H9 (cell line): ENCODE measurements at regions not wholly inside any gene's neighbourhood (a gene's known extent, or its start where the extent isn't known, plus 50 kb on each side); places are given as distances from the start of the nearest gene placed in this dataset.

Experiments
- DNase-seq: peaks from one replicate; pipeline ENCODE4 v3.0.0-alpha.2; 2017
- H2AFZ ChIP-seq: one replicate; pipeline ENCODE4 v1.6.1; 2013; ENCODE audit warnings: mild to moderate bottlenecking, low read length, control low read depth, moderate library complexity
- H2AK5ac ChIP-seq: 2 replicates; pipeline ENCODE4 v1.6.1; 2013; ENCODE audit warnings: low read length, control low read depth, mixed read lengths; ENCODE audit not compliant: insufficient read length
- H2BK120ac ChIP-seq: one replicate; pipeline ENCODE4 v1.6.1; 2013; ENCODE audit warnings: low read depth, mild to moderate bottlenecking, low read length, control low read depth, inconsistent platforms; ENCODE audit not compliant: poor library complexity, severe bottlenecking
- H2BK12ac ChIP-seq: 2 replicates; pipeline ENCODE4 v1.6.1; 2013; ENCODE audit warnings: low read length, control low read depth, mixed read lengths, low read depth; ENCODE audit not compliant: insufficient read length
- H2BK15ac ChIP-seq: 2 replicates; pipeline ENCODE4 v1.6.1; 2013; ENCODE audit warnings: low read depth, low read length, control low read depth
- H2BK20ac ChIP-seq: one replicate; pipeline ENCODE4 v1.6.1; 2013; ENCODE audit warnings: low read depth, mild to moderate bottlenecking, low read length, control low read depth, inconsistent platforms; ENCODE audit not compliant: poor library complexity, severe bottlenecking
- H2BK5ac ChIP-seq: 2 replicates; pipeline ENCODE4 v1.6.1; 2013; ENCODE audit warnings: low read length, control low read depth, mixed read lengths; ENCODE audit not compliant: insufficient read length
- H3K14ac ChIP-seq: 2 replicates; pipeline ENCODE4 v1.6.1; 2013; ENCODE audit warnings: low read length, control low read depth; ENCODE audit not compliant: insufficient read depth
- H3K18ac ChIP-seq: 2 replicates; pipeline ENCODE4 v1.6.1; 2013; ENCODE audit warnings: low read depth, mild to moderate bottlenecking, mixed read lengths, low read length, control low read depth; ENCODE audit not compliant: insufficient read length
- H3K23ac ChIP-seq: 2 replicates; pipeline ENCODE4 v1.6.1; 2013; ENCODE audit warnings: low read length, control low read depth, mixed read lengths, low read depth; ENCODE audit not compliant: insufficient read length
- H3K23me2 ChIP-seq: 2 replicates; pipeline ENCODE4 v1.6.1; 2013; ENCODE audit warnings: low read depth, mild to moderate bottlenecking, mixed read lengths, low read length, control low read depth; ENCODE audit not compliant: insufficient read length, poor library complexity, severe bottlenecking
- H3K27ac ChIP-seq: 2 replicates; pipeline ENCODE4 v1.5.1; 2013; ENCODE audit warnings: low read length, control low read depth, mixed read lengths, low read depth; ENCODE audit not compliant: insufficient read length
- H3K27me3 ChIP-seq: 2 replicates; pipeline ENCODE4 v1.6.1; 2013; ENCODE audit warnings: low read length, control low read depth, inconsistent platforms; ENCODE audit not compliant: insufficient read depth
- H3K4ac ChIP-seq: 2 replicates; pipeline ENCODE4 v1.6.1; 2013; ENCODE audit warnings: low read depth, mild to moderate bottlenecking, control low read depth, inconsistent platforms, low read length, moderate library complexity
- H3K4me1 ChIP-seq: 2 replicates; pipeline ENCODE4 v1.6.1; 2013; ENCODE audit warnings: low read length, control low read depth, inconsistent platforms; ENCODE audit not compliant: insufficient read depth
- H3K4me2 ChIP-seq: 2 replicates; pipeline ENCODE4 v1.6.1; 2013; ENCODE audit warnings: low read length, control low read depth, mixed read lengths; ENCODE audit not compliant: insufficient read length, insufficient read depth
- H3K56ac ChIP-seq: 2 replicates; pipeline ENCODE4 v1.6.1; 2013; ENCODE audit warnings: low read depth, mild to moderate bottlenecking, mixed read lengths, low read length, control low read depth; ENCODE audit not compliant: insufficient read length
- H3K79me1 ChIP-seq: 2 replicates; pipeline ENCODE4 v1.6.1; 2013; ENCODE audit warnings: low read depth, mild to moderate bottlenecking, moderate library complexity, low read length, control low read depth, inconsistent platforms; ENCODE audit not compliant: insufficient read depth, poor library complexity, severe bottlenecking
- H3K79me2 ChIP-seq: 2 replicates; pipeline ENCODE4 v1.6.1; 2013; ENCODE audit warnings: low read length, control low read depth, inconsistent platforms; ENCODE audit not compliant: insufficient read depth
- H3K9ac ChIP-seq: 2 replicates; pipeline ENCODE4 v1.6.1; 2013; ENCODE audit warnings: low read length, control low read depth, mixed read lengths; ENCODE audit not compliant: insufficient read length; ENCODE audit errors: extremely low read depth
- H3K9me3 ChIP-seq: one replicate; pipeline ENCODE4 v1.6.1; 2013; ENCODE audit warnings: low read depth, low read length, inconsistent platforms; ENCODE audit not compliant: control insufficient read depth
- H3T11ph ChIP-seq: one replicate; pipeline ENCODE4 v1.6.1; 2013; ENCODE audit warnings: mild to moderate bottlenecking, low read length, control low read depth, inconsistent platforms
- H4K20me1 ChIP-seq: one replicate; pipeline ENCODE4 v1.6.1; 2013; ENCODE audit not compliant: control insufficient read depth, insufficient read length, insufficient read depth
- H4K5ac ChIP-seq: 2 replicates; pipeline ENCODE4 v1.6.1; 2013; ENCODE audit warnings: low read depth, mild to moderate bottlenecking, mixed read lengths, low read length, control low read depth; ENCODE audit not compliant: insufficient read length
- H4K8ac ChIP-seq: replicated peaks from 2 replicates; pipeline ENCODE4 v1.6.1; 2013; ENCODE audit warnings: low read length, control low read depth, mixed read lengths, low read depth; ENCODE audit not compliant: insufficient read length
- H4K91ac ChIP-seq: 2 replicates; pipeline ENCODE4 v1.6.1; 2013; ENCODE audit warnings: low read depth, mild to moderate bottlenecking, moderate library complexity, mixed read lengths, low read length, control low read depth; ENCODE audit not compliant: insufficient read length
- H3K27ac Mint-ChIP-seq, 3 experiments: 2 replicates in 2 of 3; 3 replicates in 1 of 3; pipeline ENCODE4 v1.8.0; 2020 to 2021; ENCODE audit warnings: mixed read lengths in 3 of 3, mild to moderate bottlenecking in 1 of 3, moderate library complexity in 1 of 3
- H3K27me3 Mint-ChIP-seq: 2 replicates; pipeline ENCODE4 v1.8.0; 2021; ENCODE audit warnings: low read depth, mild to moderate bottlenecking, moderate library complexity, mixed read lengths
- H3K36me3 Mint-ChIP-seq, 3 experiments: 2 replicates in 2 of 3; 3 replicates in 1 of 3; pipeline ENCODE4 v1.8.0; 2020 to 2021; ENCODE audit warnings: low read depth in 3 of 3, mixed read lengths in 3 of 3; ENCODE audit not compliant: insufficient read depth in 1 of 3
- H3K4me1 Mint-ChIP-seq, 2 experiments: 2 replicates each; pipeline ENCODE4 v1.8.0; 2020; ENCODE audit warnings: mixed read lengths in 2 of 2
- H3K4me3 Mint-ChIP-seq, 2 experiments: 2 replicates in 1 of 2; 3 replicates in 1 of 2; pipeline ENCODE4 v1.8.0; 2020 to 2021; ENCODE audit warnings: mild to moderate bottlenecking in 2 of 2, mixed read lengths in 2 of 2, moderate library complexity in 1 of 2
- H3K9me3 Mint-ChIP-seq, 2 experiments: 2 replicates in 1 of 2; 3 replicates in 1 of 2; pipeline ENCODE4 v1.8.0; 2020; ENCODE audit warnings: mild to moderate bottlenecking in 2 of 2, mixed read lengths in 2 of 2, moderate library complexity in 1 of 2
- CTCF ChIP-seq: fragments of 200-600 bp; sonication (generic); conservative IDR thresholded peaks from 3 replicates; pipeline ENCODE4 v1.8.0; 2021; ENCODE audit warnings: antibody characterized with exemption, mild to moderate bottlenecking
- WGBS: extraction: QIAGEN DNeasy Blood & Tissue Kit; methylation state at CpG from one replicate; pipeline ENCODE4 v1.1.7; 2013; ENCODE audit warnings: missing lambda C conversion rate, low lambda C conversion rate, mixed read lengths; ENCODE audit not compliant: insufficient read length; ENCODE audit errors: extremely low coverage; 5-methylcytosine and 5-hydroxymethylcytosine counted together

GRCh38 chr2:62393293-62393692, 112.7 kb downstream of the TMEM17 start:
- no peak for DNase-seq
- Histone ChIP-seq H3K23ac (no peak overlapping the region), H3K4me1 (no peaks in the 10 kb centered on the region), H3K27ac (no peak overlapping the region), H3K27me3 (no peaks in the 10 kb centered on the region), H3K23me2 (no peaks in the 10 kb centered on the region), H2BK120ac (no peak overlapping the region), H2BK12ac (no peak overlapping the region), H2AFZ (no peak overlapping the region), H3K79me2 (no peaks in the 10 kb centered on the region), H3K4me2 (no peak overlapping the region), H3K4ac (no peak overlapping the region), H3K9ac (no peak overlapping the region), H3K56ac (no peak overlapping the region), H2BK5ac (no peak overlapping the region), H2BK20ac (no peak overlapping the region), H2AK5ac (no peak overlapping the region), H4K91ac (no peak overlapping the region), H4K8ac (no peak overlapping the region), H3K14ac (no peak overlapping the region), H3K18ac (no peak overlapping the region), H3T11ph (no peak overlapping the region), H3K9me3 (no peaks in the 10 kb centered on the region), H2BK15ac (no peak overlapping the region), H3K79me1 (no peaks in the 10 kb centered on the region), H4K20me1 (no peaks in the 10 kb centered on the region), H4K5ac (no peak overlapping the region)
- TF ChIP-seq CTCF = no peak
- Mint-ChIP-seq H3K4me1 (peaks cover 9 to 15% of the 10 kb centered on the region in 2 experiments), H3K27ac (0 out of 7 replicates have a peak overlapping the region, but pooled peaks of 1 of the 3 experiments have one; percentile 72), H3K4me3 (no peak overlapping the region), H3K9me3 (peaks cover 0 to under 1% of the 10 kb centered on the region in 2 experiments; a peak in 2 of 5 replicates), H3K36me3 (no peaks in the 10 kb centered on the region; a peak in 1 of 7 replicates), H3K27me3 (no peaks in the 10 kb centered on the region)
- WGBS = no CpG with 5 or more reads among the region's 3 CpGs
